Astrocyte (in vitro differentiated cells and primary cell): ENCODE measurements at regions not wholly inside any gene's neighbourhood (a gene's known extent, or its start where the extent isn't known, plus 50 kb on each side); places are given as distances from the start of the nearest gene placed in this dataset.

Experiments
- DNase-seq: peaks from one replicate; pipeline ENCODE4 v3.0.0-alpha.2; 2010; ENCODE audit warnings: low read depth
- FAIRE-seq: peaks from 2 replicates; lab custom pipeline; 2011; peaks lifted over from hg19 to GRCh38; lab: Jason Lieb, UNC
- H2AFZ ChIP-seq: 2 replicates; pipeline ENCODE4 v1.6.0; 2012; ENCODE audit warnings: low read depth, low read length, inconsistent platforms
- H3K27ac ChIP-seq: 2 replicates; pipeline ENCODE4 v1.5.1; 2011; ENCODE audit warnings: low read depth, low read length, inconsistent platforms
- H3K27me3 ChIP-seq: 2 replicates; pipeline ENCODE4 v1.6.0; 2011; ENCODE audit warnings: low read length, inconsistent platforms; ENCODE audit not compliant: insufficient read depth
- H3K36me3 ChIP-seq: 2 replicates; pipeline ENCODE4 v1.5.1; 2011; ENCODE audit warnings: low read length, inconsistent platforms; ENCODE audit not compliant: insufficient read depth
- H3K4me1 ChIP-seq: 2 replicates; pipeline ENCODE4 v1.5.1; 2011; ENCODE audit warnings: low read length, inconsistent platforms; ENCODE audit not compliant: insufficient read depth
- H3K4me2 ChIP-seq: 2 replicates; pipeline ENCODE4 v1.6.0; 2012; ENCODE audit warnings: low read length, inconsistent platforms
- H3K4me3 ChIP-seq: 2 replicates; pipeline ENCODE4 v1.5.1; 2011; ENCODE audit warnings: low read depth, mild to moderate bottlenecking, low read length, inconsistent platforms; ENCODE audit not compliant: insufficient read depth
- H3K79me2 ChIP-seq: 2 replicates; pipeline ENCODE4 v1.6.0; 2012; ENCODE audit warnings: mild to moderate bottlenecking, low read length, inconsistent platforms; ENCODE audit not compliant: insufficient read depth
- H3K9ac ChIP-seq: 2 replicates; pipeline ENCODE4 v1.6.0; 2012; ENCODE audit warnings: mild to moderate bottlenecking, low read length, inconsistent platforms
- H3K9me3 ChIP-seq: 2 replicates; pipeline ENCODE4 v1.5.1; 2012; ENCODE audit warnings: low read depth, mild to moderate bottlenecking, low read length, inconsistent platforms; ENCODE audit not compliant: insufficient read depth
- H4K20me1 ChIP-seq: 2 replicates; pipeline ENCODE4 v1.6.0; 2012; ENCODE audit warnings: low read length, inconsistent platforms; ENCODE audit not compliant: insufficient read depth
- H3K27ac Mint-ChIP-seq: one replicate; pipeline ENCODE4 v1.8.0; 2021; ENCODE audit warnings: mild to moderate bottlenecking, mixed read lengths; ENCODE audit not compliant: unreplicated experiment
- H3K27me3 Mint-ChIP-seq: one replicate; pipeline ENCODE4 v1.8.0; 2021; ENCODE audit warnings: low read depth, mixed read lengths; ENCODE audit not compliant: unreplicated experiment
- H3K36me3 Mint-ChIP-seq: one replicate; pipeline ENCODE4 v1.8.0; 2021; ENCODE audit warnings: low read depth, mixed read lengths; ENCODE audit not compliant: unreplicated experiment
- H3K4me1 Mint-ChIP-seq: one replicate; pipeline ENCODE4 v1.8.0; 2021; ENCODE audit warnings: low read depth, mixed read lengths; ENCODE audit not compliant: unreplicated experiment
- H3K4me3 Mint-ChIP-seq: one replicate; pipeline ENCODE4 v1.8.0; 2021; ENCODE audit warnings: mild to moderate bottlenecking, moderate library complexity, mixed read lengths; ENCODE audit not compliant: unreplicated experiment
- H3K9me3 Mint-ChIP-seq: one replicate; pipeline ENCODE4 v1.8.0; 2021; ENCODE audit warnings: mild to moderate bottlenecking, mixed read lengths; ENCODE audit not compliant: unreplicated experiment
- CTCF ChIP-seq: IDR thresholded peaks from 2 replicates; pipeline ENCODE4 v1.5.1; 2011; ENCODE audit warnings: low read depth, mild to moderate bottlenecking, inconsistent platforms, low read length, moderate library complexity; ENCODE audit not compliant: insufficient read depth
- EZH2 ChIP-seq: IDR thresholded peaks from 2 replicates; pipeline ENCODE4 v1.6.1; 2012; ENCODE audit warnings: mild to moderate bottlenecking, low read length, inconsistent platforms; ENCODE audit not compliant: insufficient read depth

GRCh38 chr10:111161109-111161874 lies 84.5 kb downstream of the ADRA2A start:
- Histone ChIP-seq H3K9me3 (no peaks in the 10 kb centered on the region), H3K27ac (no peak overlapping the region), H3K4me3 (no peak overlapping the region), H2AFZ (no peak overlapping the region), H3K4me2 (no peak overlapping the region), H3K4me1 (no peaks in the 10 kb centered on the region), H3K9ac (no peak overlapping the region), H3K79me2 (no peaks in the 10 kb centered on the region), H3K36me3 (no peaks in the 10 kb centered on the region), H3K27me3 (no peaks in the 10 kb centered on the region), H4K20me1 (no peaks in the 10 kb centered on the region)
- Mint-ChIP-seq H3K27ac (no peak overlapping the region), H3K36me3 (no peaks in the 10 kb centered on the region), H3K9me3 (no peaks in the 10 kb centered on the region), H3K27me3 (peaks cover 8% of the 10 kb centered on the region), H3K4me1 (peaks cover 10% of the 10 kb centered on the region), H3K4me3 (no peak overlapping the region)
- no peak for DNase-seq
- FAIRE-seq = no peak
- TF ChIP-seq EZH2 (no peak), CTCF (no peak)

GRCh38 chr10:111171183-111171582 lies 94.4 kb downstream of the ADRA2A start:
- no peaks in the 10 kb centered on the region for H3K36me3 ChIP-seq
- H3K4me3 ChIP-seq = no peak overlapping the region
- H3K4me2 ChIP-seq = no peak overlapping the region
- H4K20me1 ChIP-seq = no peaks in the 10 kb centered on the region
- DNase-seq = no peak
- FAIRE-seq = no peak
- no peak overlapping the region for H3K27ac ChIP-seq
- no peak for TF ChIP-seq CTCF
- no peak for TF ChIP-seq EZH2
- H3K4me1 ChIP-seq = no peaks in the 10 kb centered on the region
- H3K4me3 Mint-ChIP-seq = no peak overlapping the region
- no peaks in the 10 kb centered on the region for H3K4me1 Mint-ChIP-seq
- no peaks in the 10 kb centered on the region for H3K9me3 Mint-ChIP-seq
- H3K36me3 Mint-ChIP-seq = no peaks in the 10 kb centered on the region
- no peaks in the 10 kb centered on the region for H3K27me3 ChIP-seq
- no peaks in the 10 kb centered on the region for H3K79me2 ChIP-seq
- no peak overlapping the region for H3K27ac Mint-ChIP-seq
- H2AFZ ChIP-seq = no peak overlapping the region
- H3K27me3 Mint-ChIP-seq = no peaks in the 10 kb centered on the region
- H3K9me3 ChIP-seq = no peaks in the 10 kb centered on the region
- H3K9ac ChIP-seq = no peak overlapping the region

- Mint-ChIP-seq H3K4me3 (no peak overlapping the region), H3K9me3 (no peaks in the 10 kb centered on the region), H3K4me1 (no peaks in the 10 kb centered on the region), H3K27me3 (peaks cover 2% of the 10 kb centered on the region), H3K27ac (no peak overlapping the region), H3K36me3 (no peaks in the 10 kb centered on the region)
- no peak overlapping the region for H3K4me3 ChIP-seq
- no peaks in the 10 kb centered on the region for H3K4me1 ChIP-seq
- no peaks in the 10 kb centered on the region for H3K36me3 ChIP-seq
- H3K4me2 ChIP-seq = no peak overlapping the region
- TF ChIP-seq CTCF (no peak), EZH2 (no peak)
- no peak overlapping the region for H3K27ac ChIP-seq
- DNase-seq (no peak), FAIRE-seq (no peak)
- H4K20me1 ChIP-seq = no peaks in the 10 kb centered on the region
- no peaks in the 10 kb centered on the region for H3K27me3 ChIP-seq
- no peak overlapping the region for H3K9ac ChIP-seq
- no peak overlapping the region for H2AFZ ChIP-seq
- no peaks in the 10 kb centered on the region for H3K9me3 ChIP-seq
- no peaks in the 10 kb centered on the region for H3K79me2 ChIP-seq
Measured at GRCh38 chr10:111175787-111176186, 99.0 kb downstream of the ADRA2A start.
